ENCODE measurements at regions not wholly inside any gene's neighbourhood (a gene's known extent, or its start where the extent isn't known, plus 50 kb on each side); places are given as distances from the start of the nearest gene placed in this dataset.

GRCh38 chr20:6691516-6691915 is 76.0 kb upstream of the BMP2 start:
- peak overlapping the region in 1 of 2 donors; percentile 55 for H3K9ac ChIP-seq (ENCODE audit: low read depth in 2 of 2, low read length in 2 of 2)
- intact Hi-C loops (cut with DNase I), result no loop called here
- DNase-seq, result no peak
- H3K4me1 ChIP-seq, result peaks cover 5% of the 10 kb centered on the region
- no peak overlapping the region for H3K4me3 ChIP-seq
- no peaks in the 10 kb centered on the region for H3K36me3 ChIP-seq
- peak overlapping the region; percentile 72 for H3K27ac ChIP-seq
- no peaks in the 10 kb centered on the region for H3K27me3 ChIP-seq
- H3K9me3 ChIP-seq, result no peaks in the 10 kb centered on the region
- TF ChIP-seq, protein P1, sequence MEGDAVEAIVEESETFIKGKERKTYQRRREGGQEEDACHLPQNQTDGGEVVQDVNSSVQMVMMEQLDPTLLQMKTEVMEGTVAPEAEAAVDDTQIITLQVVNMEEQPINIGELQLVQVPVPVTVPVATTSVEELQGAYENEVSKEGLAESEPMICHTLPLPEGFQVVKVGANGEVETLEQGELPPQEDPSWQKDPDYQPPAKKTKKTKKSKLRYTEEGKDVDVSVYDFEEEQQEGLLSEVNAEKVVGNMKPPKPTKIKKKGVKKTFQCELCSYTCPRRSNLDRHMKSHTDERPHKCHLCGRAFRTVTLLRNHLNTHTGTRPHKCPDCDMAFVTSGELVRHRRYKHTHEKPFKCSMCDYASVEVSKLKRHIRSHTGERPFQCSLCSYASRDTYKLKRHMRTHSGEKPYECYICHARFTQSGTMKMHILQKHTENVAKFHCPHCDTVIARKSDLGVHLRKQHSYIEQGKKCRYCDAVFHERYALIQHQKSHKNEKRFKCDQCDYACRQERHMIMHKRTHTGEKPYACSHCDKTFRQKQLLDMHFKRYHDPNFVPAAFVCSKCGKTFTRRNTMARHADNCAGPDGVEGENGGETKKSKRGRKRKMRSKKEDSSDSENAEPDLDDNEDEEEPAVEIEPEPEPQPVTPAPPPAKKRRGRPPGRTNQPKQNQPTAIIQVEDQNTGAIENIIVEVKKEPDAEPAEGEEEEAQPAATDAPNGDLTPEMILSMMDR (IDR thresholded peaks at IDR 0.05), result no peak

- Histone ChIP-seq H3K9ac (ENCODE audit: low read depth in 2 of 2, low read length in 2 of 2) (no peak overlapping the region), H3K36me3 (no peaks in the 10 kb centered on the region), H3K9me3 (no peaks in the 10 kb centered on the region), H3K27me3 (no peaks in the 10 kb centered on the region), H3K4me3 (no peak overlapping the region), H3K27ac (no peak overlapping the region), H3K4me1 (peaks cover 5% of the 10 kb centered on the region)
- DNase-seq, result no peak
- TF ChIP-seq, protein P1 (IDR thresholded peaks at IDR 0.05), result no peak
- intact Hi-C loops (cut with DNase I), result no loop called here
Measured at GRCh38 chr20:6689339-6689973, 78.0 kb upstream of the BMP2 start.

DNA sequence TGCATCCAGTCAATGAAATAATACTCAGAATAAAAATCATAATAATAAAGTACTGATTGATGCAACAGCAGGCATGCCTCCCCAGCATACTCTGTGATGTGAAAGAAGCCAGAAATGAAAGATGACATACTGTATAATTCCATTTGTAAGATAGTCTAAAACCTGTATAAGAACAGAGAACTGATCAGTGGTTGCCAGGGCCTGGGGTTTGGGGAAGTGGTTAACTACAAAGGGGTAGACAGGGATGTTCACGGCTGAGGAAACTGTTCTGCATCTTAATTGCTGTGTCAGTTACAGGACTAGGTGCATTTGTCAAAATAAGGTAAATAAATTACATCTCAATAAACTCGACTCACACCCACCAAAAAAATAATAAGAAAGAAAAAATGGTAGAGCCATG is 81.3 kb upstream of the BMP2 start:
- Histone ChIP-seq H3K27me3 (no peaks in the 10 kb centered on the region), H3K36me3 (no peaks in the 10 kb centered on the region), H3K4me1 (no peaks in the 10 kb centered on the region), H3K27ac (no peak overlapping the region), H3K9me3 (no peaks in the 10 kb centered on the region), H3K4me3 (no peak overlapping the region), H3K9ac (ENCODE audit: low read depth in 2 of 2, low read length in 2 of 2) (no peak overlapping the region)
- no peak for DNase-seq
- TF ChIP-seq, protein P1 (IDR thresholded peaks at IDR 0.05), result no peak
- intact Hi-C loops (cut with DNase I), result no loop called here

DNA sequence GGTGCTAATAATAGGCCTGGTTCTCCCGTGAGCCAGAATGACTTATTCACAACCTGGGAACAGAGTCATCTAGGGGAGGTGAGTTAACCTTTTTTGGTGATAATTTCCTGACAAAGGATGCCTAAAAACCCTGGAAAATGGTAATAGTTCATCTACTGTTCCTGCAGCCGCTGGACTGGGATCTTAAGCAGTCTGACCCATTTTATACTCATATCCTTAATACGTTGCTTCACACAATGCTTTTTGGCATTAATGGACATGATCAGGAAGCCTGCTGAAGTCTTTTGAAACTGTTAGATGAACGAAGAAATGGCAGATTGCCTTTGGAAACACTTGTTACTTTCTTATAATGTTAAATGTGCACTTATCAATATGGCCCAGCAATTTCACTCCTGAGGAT is 81.9 kb upstream of the BMP2 start:
- TF ChIP-seq, protein P1 (IDR thresholded peaks at IDR 0.05), result no peak
- Histone ChIP-seq H3K9ac (ENCODE audit: low read depth in 2 of 2, low read length in 2 of 2) (no peak overlapping the region), H3K27me3 (no peaks in the 10 kb centered on the region), H3K36me3 (no peaks in the 10 kb centered on the region), H3K4me1 (no peaks in the 10 kb centered on the region), H3K27ac (no peak overlapping the region), H3K9me3 (no peaks in the 10 kb centered on the region), H3K4me3 (no peak overlapping the region)
- intact Hi-C loops (cut with DNase I), result no loop called here
- no peak for DNase-seq

DNA sequence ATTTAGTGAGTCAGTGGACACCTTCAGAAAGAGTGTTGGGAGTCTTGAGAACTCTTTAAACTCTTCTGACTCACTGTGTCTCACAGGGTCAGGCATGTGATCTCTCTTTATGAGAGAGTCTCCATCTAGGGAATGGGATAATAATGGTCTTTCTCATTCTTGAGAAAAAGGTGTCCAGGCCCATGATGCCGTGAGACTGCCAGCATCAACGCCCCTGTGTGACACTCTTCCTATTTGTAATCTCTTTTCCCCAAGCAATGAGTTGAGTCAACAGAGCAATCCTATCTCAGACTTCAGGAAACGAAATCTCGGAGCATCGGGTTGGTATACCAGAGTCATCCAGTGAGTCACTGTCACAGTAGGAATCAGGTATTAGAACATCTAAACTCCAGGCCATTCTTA is 82.3 kb upstream of the BMP2 start:
- intact Hi-C loops (cut with DNase I), result no loop called here
- no peaks in the 10 kb centered on the region for H3K9me3 ChIP-seq
- H3K27ac ChIP-seq, result no peak overlapping the region
- H3K36me3 ChIP-seq, result no peaks in the 10 kb centered on the region
- H3K4me3 ChIP-seq, result no peak overlapping the region
- no peak overlapping the region for H3K9ac ChIP-seq (ENCODE audit: low read depth in 2 of 2, low read length in 2 of 2)
- no peaks in the 10 kb centered on the region for H3K27me3 ChIP-seq
- TF ChIP-seq, protein P1 (IDR thresholded peaks at IDR 0.05), result no peak
- DNase-seq, result no peak
- no peaks in the 10 kb centered on the region for H3K4me1 ChIP-seq

Measured in colonic mucosa (tissue), 4 donors.